Activated T-helper 9 cell treated with anti-CD3 and anti-CD28 coated beads, Interleukin-2, amount 50 U/mL, for 16 hours (primary cell): ENCODE measurements at regions not wholly inside any gene's neighbourhood (a gene's known extent, or its start where the extent isn't known, plus 50 kb on each side); places are given as distances from the start of the nearest gene placed in this dataset.

Source experiments
- DNase-seq: peaks from one replicate; pipeline ENCODE4 v3.0.0-alpha.2; 2020; ENCODE audit warnings: low read depth

- no peak for DNase-seq
Measured at GRCh38 chr7:26043801-26044200, 108.2 kb upstream of the NFE2L3 start.

- DNase-seq = no peak
Measured at GRCh38 chr7:26044320-26044719, 107.7 kb upstream of the NFE2L3 start.

GRCh38 chr7:26046150-26046549 lies 105.8 kb upstream of the NFE2L3 start:
- DNase-seq = no peak

GRCh38 chr7:26046878-26047277 lies 105.1 kb upstream of the NFE2L3 start:
- no peak for DNase-seq

GRCh38 chr7:26048663-26049062 lies 103.3 kb upstream of the NFE2L3 start:
- no peak for DNase-seq

- no peak for DNase-seq
Measured at GRCh38 chr7:26049081-26049480, 102.9 kb upstream of the NFE2L3 start.

GRCh38 chr7:26051021-26051420 lies 101.0 kb upstream of the NFE2L3 start:
- no peak for DNase-seq

GRCh38 chr7:26052706-26053105 lies 99.3 kb upstream of the NFE2L3 start:
- DNase-seq = no peak

GRCh38 chr7:26054386-26054785 lies 97.6 kb upstream of the NFE2L3 start:
- DNase-seq = no peak

GRCh38 chr7:26055241-26055640 lies 96.8 kb upstream of the NFE2L3 start:
- no peak for DNase-seq

- no peak for DNase-seq
Measured at GRCh38 chr7:26060733-26061677, 91.0 kb upstream of the NFE2L3 start.

GRCh38 chr7:26061678-26062603 lies 90.1 kb upstream of the NFE2L3 start:
- DNase-seq = peak; percentile 56

- DNase-seq = no peak
Measured at GRCh38 chr7:26065652-26066051, 86.3 kb upstream of the NFE2L3 start.

- DNase-seq = no peak
Measured at GRCh38 chr7:26066736-26067135, 85.3 kb upstream of the NFE2L3 start.

- no peak for DNase-seq
Measured at GRCh38 chr7:26070290-26070689, 81.7 kb upstream of the NFE2L3 start.

GRCh38 chr7:26071622-26072456 lies 80.2 kb upstream of the NFE2L3 start:
- no peak for DNase-seq

- no peak for DNase-seq
Measured at GRCh38 chr7:26073041-26073440, 79.0 kb upstream of the NFE2L3 start.

- no peak for DNase-seq
Measured at GRCh38 chr7:26074919-26075318, 77.1 kb upstream of the NFE2L3 start.

- DNase-seq = no peak
Measured at GRCh38 chr7:26076691-26077090, 75.3 kb upstream of the NFE2L3 start.

GRCh38 chr7:26078437-26079336 lies 73.3 kb upstream of the NFE2L3 start:
- peak; percentile 68 for DNase-seq

GRCh38 chr7:26081638-26082037 lies 70.4 kb upstream of the NFE2L3 start:
- DNase-seq = no peak
